ENCODE measurements at regions not wholly inside any gene's neighbourhood (a gene's known extent, or its start where the extent isn't known, plus 50 kb on each side); places are given as distances from the start of the nearest gene placed in this dataset.

DNA sequence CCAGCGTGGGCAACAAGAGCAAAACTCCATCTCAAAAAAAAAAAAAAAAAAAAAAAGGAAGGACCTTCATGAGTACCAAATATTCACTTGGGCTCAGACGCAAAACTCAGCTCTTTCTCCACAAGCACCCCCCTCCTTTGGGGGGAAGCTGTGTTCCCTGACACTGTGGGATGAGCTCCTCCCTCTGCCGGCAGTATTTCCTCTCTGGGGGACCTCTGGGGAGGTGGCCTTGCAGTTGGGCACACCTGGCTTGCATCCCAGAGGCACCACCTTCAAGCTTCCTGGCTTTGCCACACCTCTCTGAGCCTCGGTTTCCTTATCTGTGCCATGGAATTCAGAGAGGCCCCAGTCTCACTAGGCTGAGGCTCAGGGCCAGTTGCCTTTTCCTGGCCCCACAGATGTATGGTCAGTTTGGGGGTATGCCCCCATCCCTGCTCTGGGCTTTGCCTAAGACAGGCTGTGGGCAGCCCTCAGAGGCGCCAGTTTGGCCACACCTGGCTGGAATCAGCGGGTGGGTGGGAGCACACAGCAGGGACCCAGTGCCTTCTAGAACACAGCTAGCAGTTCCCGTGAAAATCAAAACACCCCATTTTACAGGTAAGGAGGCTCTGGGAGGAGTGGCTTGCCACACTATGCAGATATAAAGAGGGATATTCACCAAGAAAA lies 157.5 kb upstream of the IER5L start:
- no peak for DNase-seq (ENCODE audit: extremely low read depth in 1 of 2, low read depth in 1 of 2)

DNA sequence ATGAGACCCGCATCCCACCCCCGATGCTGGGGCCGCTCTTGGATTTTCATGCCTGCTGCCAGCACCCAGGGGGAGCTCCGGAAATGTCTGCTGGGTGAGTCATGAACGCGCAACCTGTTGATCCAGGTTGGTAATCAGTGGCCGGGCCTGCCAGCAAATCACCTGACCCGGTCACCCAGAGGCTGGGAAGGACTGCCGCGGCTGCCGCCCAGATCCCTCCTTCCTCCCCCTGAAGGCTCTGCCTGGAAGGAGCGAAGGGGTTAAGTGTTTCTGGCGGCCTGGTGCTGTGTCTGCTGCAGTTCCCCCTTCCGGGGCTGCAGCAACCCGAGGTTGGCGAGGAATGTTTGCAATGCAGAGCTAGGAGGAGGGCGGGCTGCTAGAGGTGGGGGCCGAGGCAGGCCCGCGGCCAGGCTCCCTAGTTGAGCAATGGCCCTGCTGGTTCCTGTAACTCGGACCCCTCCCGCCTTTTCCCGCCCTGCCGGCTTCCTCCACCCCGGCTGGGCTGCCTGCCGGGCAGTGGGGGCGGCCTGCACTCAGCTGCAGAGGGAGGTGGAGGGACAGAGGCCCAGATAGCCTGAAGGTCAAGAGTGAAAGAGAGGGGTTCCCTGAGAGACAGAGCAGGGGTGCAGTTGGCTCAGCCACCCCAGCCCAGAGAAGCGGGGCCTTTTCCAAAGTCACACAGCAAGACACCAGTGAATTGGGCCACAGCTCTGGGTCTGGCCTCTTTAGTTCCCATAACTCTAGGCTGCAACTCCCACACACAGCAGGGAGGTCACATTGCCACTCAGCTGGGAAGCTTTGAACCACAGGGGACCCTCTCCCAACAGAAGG lies 156.3 kb upstream of the IER5L start:
- DNase-seq (ENCODE audit: extremely low read depth in 1 of 2, low read depth in 1 of 2) = no peak

DNA sequence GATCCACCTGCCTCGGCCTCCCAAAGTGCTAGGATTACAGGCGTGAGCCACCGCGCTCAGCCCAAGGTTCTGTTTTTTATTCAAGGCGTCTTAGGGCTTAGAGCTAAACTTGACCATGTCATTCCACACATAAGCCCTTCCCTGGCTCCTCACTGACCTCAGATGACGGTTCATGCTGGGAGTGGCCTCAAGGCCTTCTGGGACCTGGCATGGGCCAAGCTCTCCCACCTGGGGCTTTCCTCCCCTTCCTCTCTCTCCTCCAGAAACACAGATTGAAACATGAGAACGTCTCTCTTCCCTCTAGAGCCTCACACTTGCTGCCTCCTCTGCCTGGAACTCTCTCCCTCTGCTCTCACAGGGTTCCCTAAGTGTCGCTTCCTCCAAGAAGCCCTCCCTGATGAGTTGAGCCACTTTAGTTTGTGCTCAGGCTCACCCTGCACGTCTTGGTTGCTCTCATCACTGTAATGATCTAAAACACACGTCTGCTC lies 155.6 kb upstream of the IER5L start:
- DNase-seq (ENCODE audit: extremely low read depth in 1 of 2, low read depth in 1 of 2) = no peak

DNA sequence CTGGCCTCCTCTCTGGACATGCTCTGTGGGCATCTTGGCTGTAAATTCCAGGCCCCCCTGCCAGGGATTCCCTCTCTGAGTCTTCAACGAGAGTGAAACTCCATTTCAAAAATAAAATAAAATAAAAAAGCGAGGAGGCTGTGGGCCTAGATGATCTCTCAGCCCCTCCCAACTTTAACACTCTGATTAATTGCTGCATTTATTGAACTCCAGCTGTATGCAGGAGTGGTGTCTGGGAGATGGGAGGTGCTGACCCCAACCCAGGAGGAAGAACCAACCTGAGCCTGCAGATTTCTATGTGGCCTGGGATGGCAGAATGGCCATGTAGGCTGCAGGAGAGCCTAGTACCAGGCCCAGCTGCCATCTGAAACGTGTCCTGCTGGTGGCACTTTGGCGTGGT lies 154.5 kb upstream of the IER5L start:
- DNase-seq (ENCODE audit: extremely low read depth in 1 of 2, low read depth in 1 of 2) = no peak

DNA sequence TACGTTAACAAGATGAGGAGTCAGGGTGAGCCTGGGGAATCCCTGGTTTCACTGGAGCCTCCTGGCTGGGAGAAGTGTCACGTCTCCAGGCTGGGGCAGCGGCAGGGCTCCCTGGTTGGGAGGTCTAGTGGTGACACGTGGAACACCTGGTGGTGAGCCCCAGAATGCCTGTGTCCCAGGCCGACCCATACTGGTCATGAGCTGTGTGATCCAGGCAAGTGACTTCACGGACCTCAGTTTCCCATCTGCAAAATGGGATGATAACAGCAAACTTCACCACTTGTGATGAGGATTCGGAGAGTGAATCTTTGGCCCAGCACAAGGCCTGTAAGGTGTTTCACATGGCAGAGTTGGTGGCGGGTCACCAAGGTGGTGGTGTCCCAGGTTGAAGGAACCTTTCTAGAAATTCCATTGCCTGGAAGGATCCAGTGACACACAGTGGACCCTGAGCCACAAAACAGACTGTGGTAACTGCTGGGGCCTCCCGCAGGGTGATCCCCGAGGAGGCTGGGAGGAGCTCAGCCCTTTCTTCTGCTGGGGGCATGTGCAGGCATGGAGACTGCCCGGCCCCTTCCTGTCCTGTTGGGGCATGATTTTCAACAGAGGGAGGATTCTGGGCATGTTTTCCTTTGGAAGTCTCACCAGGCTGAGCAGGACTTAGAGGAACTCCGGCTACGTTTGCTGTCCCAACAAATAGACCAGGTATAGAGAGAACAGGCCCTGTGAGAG lies 153.9 kb upstream of the IER5L start:
- no peak for DNase-seq (ENCODE audit: extremely low read depth in 1 of 2, low read depth in 1 of 2)

DNA sequence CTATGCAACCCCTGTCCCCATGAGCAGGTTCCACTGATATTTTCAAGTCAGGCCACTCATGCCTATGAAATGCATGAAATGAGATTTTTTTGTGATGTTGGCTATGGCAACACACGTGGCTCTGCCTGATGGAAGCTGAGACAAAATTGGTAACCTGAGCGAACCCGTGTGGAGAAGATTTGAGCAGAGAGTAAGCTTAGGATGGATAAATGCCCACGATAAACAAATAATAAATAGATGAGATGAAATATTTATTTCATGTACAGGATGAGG lies 153.4 kb upstream of the IER5L start:
- no peak for DNase-seq (ENCODE audit: extremely low read depth in 1 of 2, low read depth in 1 of 2)

DNA sequence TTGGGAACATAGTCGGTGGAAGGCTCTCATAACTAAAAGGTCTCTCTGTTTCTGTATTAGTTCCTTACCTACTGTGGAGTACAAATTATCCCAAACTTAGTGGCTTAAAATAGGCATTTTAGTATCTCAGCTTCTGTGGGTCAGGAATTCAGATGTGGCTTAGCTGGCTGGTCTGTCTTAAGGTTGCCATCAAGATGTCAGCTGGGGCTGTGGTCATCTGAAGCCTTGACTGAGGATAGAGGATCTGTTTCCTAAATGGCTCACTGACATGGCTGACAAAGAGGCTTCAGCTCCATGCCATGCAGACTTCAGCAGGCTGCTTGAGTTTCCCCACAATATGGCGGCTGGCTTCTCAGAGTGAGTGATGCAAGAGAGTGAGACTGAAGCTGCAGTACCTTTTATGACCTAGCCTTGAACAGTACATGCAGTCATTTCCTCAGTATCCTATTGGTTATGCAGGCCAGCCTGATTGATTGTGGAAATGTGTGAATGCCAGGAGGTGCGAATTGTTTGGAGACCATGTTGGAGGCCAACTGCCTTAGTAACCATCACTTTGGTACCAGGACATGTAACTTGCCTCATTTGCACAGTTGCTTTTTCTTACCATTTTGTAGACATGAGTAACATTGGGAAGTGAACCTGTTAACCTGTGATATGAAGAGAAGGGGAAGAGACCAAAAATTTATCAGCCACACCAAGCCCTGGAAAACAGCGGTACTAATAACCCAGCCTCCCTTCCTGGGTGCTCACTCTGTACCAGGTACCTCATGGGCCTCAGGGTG lies 152.8 kb upstream of the IER5L start:
- DNase-seq (ENCODE audit: extremely low read depth in 1 of 2, low read depth in 1 of 2) = no peak

DNA sequence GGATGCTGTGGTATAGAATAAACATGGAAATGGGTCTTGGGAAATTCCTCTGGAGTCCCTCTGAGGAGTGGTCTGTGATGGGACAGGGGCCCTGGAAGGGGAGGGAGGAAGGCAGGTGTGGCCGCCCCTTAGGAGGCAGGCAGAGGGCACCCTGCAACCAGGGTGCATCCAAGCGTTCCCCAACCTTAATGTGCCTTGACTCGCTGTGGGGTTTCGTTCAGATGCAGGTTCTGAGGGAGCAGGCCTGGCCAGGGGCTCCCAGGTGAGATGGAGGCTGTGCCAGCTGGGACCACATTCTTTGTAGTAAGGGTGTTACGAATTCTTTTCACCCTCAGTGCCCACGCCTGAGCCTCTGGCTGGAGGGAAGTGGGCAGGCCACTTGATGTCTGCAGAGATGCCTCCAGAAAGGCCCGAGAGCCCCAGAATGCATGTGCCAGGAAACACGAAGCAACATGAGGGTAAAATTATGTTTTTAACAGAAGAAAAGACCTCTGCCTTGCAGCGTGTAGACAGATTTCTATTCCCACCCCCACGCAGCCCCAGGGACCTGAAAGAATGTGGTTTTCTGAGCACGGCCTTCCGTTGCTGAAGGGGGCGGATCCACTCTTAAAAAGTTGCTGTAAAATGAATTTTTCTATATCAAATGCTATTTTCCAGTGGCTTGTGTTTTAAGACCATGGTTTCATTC lies 150.4 kb upstream of the IER5L start:
- no peak for DNase-seq (ENCODE audit: extremely low read depth in 1 of 2, low read depth in 1 of 2)

DNA sequence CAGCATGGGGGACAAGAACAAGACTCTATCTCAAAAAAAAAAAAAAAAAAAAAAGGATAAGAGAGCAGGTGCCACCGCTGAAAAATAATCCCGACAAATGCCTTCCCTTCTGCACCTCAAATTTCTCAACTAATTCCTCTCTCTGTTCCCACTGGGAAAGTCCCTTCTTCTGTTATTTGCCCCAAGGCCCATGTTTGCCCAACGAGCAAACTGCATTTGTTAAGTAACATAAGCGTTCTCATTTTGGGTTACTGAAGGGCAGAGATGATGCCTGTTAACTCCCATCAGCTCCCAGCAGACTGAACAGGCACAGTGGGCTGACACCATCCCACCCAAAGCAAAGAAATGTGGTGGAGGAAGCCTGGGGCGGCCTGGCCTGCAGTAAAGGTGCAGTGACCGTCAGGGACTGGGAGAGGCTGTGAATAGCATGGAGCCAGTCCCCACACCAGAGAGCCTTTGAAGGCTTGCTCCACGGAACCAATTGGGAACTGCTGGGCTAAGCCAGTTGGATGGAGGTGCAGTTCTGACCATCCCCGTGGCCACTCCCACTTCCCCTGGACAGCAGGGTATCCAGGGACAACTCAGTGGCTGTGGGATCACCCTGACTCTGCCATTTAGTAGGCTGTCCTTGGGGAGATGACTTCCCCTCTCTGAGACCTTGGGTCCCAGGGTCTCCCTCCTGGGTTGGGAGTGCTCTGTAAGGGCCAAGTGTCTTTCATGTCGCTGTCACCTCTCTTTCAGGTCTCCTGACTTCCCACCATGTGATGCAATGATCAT lies 149.7 kb upstream of the IER5L start:
- no peak for DNase-seq (ENCODE audit: extremely low read depth in 1 of 2, low read depth in 1 of 2)

DNA sequence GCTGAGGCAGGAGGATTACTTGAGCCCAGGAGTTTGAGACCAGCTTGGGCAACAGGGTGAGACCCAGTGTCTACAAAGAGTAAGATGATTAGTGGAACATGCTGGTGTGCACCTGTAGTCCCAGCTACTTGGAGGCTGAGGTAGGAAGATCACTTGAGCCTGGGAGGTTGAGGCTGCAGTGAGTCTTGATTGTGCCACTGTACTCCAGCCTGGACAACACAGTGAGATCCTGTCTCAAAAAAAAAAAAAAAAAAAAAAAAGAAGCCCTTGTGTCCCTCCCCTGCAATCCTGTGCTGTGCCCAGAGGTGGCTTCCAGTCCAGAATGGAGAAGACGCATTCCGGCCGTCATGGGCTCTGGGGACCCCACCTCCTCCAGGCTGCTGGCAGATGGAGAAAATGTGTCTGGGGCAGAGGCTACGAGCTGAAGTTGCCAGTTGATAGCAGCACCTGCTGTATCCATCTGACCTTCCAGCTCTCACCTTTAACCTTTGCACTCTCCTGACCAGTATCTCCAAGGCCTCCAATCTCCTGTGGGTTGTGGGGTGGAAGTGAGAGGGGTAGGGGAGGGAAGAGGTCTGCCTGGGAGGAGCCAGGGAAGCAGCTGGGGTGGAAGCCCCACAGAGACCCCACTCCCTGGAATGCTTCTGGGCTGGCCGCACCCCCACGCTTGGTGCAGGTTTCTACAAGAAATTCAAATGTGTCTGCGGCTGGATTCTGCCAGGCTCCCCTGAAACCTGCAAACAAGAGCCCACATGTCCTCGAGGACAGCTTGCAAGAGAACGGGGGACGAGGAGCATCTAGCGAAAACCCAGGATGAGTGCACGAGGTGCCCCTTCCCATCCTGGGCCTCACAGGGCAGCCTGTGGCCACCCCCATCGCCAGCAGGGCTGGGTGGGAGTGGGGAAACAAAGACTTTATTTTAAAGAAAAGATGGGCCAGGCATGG lies 148.3 kb upstream of the IER5L start:
- DNase-seq (ENCODE audit: extremely low read depth in 1 of 2, low read depth in 1 of 2) = no peak

DNA sequence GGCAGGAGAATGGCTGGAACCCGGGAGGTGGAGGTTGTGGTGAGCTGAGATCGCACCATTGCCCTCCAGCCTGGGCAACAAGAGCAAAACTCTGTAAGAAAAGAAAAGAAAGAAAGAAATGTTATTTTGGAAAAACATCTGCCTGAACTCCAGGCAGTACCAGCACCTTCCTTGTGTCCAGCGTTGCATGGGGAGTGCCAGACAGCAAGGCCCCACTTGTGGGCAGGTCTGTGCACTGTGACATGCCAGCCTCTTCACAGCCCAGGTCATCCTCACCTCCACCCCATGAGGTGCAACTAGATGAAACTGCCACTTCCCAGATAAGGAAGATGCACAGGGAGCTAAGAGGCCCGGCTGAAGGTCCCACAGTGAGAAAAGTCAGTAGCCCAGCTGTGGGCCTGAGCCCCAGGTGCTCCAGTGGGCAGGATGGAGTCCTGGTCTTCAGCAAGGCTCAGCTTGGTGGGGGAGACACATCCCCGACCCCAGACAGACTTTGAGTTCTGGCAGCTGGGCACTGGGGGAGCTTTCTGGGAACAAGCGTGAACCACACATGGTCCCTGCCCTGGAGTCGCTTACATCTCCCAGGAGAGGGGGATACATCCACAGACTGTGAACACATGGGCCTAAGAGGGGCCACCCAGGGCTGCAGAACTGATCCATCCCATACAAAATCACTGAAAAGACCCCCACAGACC lies 146.9 kb upstream of the IER5L start:
- DNase-seq (ENCODE audit: extremely low read depth in 1 of 2, low read depth in 1 of 2) = no peak

DNA sequence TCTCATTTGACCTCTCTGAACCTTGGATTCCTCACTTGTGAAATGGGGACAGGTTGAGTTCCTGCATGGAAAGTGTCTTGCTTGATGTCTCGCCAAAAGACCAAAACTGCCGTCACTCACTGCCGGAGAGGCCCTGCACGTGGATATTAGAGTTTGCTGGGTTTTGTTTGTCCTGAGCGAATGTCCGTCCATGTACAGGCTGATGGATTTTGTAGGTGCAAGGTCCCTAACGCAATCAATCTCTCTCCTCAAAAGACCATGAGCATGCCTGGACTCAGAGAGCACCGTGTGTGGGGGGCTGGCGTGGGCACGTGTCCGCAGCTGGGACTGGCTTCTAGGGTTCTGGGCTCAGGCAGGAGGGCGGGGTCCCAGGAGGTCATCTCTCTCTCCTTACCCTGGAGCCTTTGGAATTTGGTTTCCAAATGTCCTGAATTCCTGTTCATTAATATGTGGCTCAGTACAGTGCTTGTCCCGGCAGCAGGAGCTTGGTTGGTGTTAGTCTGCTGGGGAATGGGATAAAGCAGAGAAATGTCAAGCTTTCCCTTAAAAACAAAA lies 146.0 kb upstream of the IER5L start:
- no peak for DNase-seq (ENCODE audit: extremely low read depth in 1 of 2, low read depth in 1 of 2)

DNA sequence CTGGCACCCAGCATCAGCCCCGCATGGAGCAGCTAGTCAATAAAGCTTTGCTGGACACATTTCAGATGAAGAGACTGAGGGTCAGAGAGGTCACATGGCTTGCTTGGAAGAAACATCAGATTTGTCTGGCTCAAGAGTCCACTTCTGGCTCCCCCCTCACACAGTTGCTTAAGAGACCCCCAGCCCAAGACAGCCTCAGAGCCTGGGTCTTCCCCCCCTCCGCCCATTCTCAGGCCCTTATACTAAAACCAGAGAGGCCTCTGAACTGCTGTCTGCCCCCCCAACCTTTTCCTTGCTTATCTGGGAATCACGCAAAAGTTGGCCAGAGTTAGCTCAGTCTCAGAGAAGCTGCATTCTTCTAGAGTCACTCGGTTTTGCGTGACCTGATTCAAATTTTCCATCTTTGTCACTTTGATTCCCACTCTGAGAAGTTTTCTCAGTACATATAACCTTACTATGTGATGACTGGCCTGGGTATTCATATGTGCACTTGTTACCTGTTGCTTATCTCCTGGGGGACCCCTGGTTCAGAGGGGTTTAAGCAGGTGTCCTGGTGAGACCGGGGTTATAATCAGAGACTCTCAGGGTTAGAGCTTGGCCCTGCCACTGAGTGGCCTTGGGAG lies 145.4 kb upstream of the IER5L start:
- no peak for DNase-seq (ENCODE audit: extremely low read depth in 1 of 2, low read depth in 1 of 2)

DNA sequence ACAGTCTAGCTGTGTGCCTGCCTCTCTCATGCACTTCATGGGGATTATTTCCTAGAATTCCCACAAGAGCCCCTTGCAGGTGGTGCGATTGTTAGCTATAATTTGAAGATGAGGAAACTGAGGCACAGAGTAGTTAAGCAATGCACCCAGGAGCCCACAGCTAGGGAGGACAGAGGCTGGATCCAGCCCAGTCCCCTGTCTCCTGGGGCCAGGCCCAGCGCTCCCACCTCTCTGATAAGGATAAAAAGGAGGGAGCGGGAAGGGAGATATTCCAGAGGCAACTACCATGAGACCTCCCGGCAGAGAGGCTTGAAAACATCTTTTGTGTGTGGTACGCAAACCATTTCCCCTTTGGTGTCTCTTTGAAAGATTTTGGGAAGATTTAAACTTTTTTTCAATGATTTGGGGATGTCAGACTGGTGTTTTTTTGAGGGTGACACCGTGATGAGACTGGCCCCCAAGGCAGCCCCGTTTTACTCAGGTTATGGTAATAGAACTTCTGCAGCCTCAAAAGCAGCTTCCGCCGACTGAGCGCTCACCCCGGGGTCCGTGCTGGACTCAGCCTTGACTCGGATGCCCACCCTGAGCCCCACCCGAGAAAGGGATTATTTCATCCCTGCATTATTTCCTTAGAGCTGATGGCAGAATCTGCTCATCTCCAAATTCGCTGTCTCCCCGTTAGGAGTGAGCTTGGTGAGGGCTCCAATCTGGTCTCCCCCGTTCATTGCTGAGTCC lies 144.7 kb upstream of the IER5L start:
- no peak for DNase-seq (ENCODE audit: extremely low read depth in 1 of 2, low read depth in 1 of 2)

DNA sequence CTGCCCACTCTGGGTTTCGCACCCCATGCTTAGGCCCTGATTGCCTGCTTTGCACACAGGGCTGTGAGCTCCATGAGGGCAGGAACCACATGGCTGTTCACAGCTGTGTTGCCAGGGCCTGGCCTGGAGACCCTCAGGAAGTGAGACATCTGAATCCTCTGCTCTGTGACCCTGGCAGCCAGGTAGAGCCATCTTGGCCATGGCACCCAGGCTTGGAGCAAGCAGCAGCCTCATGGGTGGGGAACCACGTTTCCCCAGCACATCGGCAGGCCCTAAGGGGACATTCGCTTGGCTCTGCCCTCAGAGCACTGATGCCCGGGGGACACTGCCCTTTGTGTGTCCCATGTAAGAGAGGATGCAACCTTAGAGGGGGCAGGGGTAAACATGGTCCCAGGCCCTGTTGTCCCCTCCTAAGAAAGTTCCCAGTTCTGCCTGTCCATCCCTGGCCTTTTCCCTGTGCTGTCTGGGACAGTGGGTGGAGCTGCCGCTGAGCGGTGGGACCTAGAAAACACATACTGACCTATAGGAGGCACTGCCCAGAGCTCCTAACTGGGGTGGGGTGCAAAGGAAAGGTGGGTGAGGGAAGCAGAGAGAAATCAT lies 144.1 kb upstream of the IER5L start:
- DNase-seq (ENCODE audit: extremely low read depth in 1 of 2, low read depth in 1 of 2) = no peak

DNA sequence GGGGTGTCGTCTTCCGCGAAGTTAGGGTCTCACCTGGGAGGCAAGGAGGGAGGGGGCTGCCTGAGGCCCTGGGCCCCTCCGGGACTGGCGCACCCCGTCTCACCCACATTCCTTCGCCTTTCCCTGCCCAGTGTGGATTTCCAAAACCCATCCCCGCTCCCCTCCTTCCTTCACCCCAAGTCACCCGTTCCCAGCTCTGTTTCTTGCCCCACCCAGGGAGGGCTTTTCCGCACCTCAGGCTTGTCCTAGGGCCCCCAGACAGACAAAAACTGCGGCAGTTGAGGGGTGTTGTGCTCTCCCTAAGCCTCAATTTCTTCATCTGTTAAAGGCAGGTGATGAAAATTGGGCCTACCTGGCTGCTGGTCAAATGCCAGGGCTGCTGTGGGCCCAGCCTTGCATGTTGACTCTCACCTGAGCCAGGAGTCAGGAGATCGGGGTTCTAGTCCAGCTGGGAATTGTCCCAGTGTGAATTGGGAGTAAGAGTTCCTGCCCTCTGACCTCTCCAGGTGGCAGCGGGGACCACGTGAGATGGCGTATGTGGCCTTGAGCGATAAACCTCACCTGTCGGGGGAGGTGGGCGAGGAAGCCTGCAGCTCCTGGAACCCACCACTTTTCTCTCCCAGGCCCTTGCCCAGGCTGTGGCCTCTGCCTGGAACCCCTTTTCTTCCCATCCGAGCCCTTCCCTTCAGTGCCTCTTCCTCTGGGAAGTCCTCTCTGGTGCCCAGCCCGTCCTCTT lies 143.4 kb upstream of the IER5L start:
- DNase-seq (ENCODE audit: extremely low read depth in 1 of 2, low read depth in 1 of 2) = no peak
